ENCODE measurements at regions not wholly inside any gene's neighbourhood (a gene's known extent, or its start where the extent isn't known, plus 50 kb on each side); places are given as distances from the start of the nearest gene placed in this dataset.
"Not testable (repeated sequence)": the region's sequence is repeated elsewhere in the genome, so short reads cannot be mapped to it uniquely, and the experiment has no call there.

DNA sequence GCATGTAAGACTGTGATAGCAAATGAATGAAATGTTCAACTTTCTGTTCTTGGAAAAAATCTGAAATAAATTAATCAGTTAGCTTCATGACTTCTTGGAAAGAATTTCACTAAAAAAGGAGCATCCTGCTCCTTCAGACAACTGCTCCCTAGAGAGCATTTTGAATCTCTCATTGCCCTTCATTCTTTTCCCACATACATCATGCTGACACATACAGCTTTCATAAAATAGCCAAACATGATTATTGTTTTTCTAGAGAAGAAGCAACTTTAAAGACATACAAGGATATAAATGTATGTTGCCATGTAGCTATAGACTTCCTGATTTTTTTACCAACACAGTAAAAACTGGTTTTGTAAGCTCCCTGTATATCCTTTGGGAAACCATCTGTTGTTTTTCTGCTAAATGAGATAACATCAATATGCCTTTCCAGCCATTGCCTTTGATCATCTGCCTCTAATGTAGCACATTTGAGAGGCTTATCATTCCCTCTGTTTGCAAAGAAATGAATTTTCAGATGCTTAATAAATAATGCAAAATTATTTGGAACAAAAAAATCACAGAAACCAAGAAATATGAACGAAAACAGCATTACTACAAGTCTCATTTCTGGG, 248.2 kb upstream of the GPR149 start:
- DNase-seq (ENCODE audit: low read depth in 2 of 2): no peak

DNA sequence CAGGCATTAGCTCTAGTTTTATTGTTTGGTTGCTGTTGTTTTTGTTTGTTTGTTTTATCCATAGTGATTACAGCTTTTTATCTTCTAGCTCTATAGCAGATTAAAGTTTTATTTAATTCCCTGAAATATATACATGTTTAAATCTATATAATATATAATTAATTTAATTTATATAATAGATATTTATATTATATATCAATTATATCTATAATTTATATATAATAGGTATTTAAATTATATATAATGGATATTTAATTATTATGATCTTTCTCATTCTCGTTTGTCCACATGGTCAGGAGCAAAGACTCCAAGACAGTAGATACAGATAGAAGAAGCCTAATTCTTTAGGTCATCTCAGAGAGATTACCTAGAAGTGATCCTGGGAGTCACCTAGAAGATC, 238.8 kb upstream of the GPR149 start:
- DNase-seq (ENCODE audit: low read depth in 2 of 2): no peak

- DNase-seq (ENCODE audit: low read depth in 2 of 2): no peak
Observed at GRCh38 chr3:154668187-154668586, 238.2 kb upstream of the GPR149 start.

DNA sequence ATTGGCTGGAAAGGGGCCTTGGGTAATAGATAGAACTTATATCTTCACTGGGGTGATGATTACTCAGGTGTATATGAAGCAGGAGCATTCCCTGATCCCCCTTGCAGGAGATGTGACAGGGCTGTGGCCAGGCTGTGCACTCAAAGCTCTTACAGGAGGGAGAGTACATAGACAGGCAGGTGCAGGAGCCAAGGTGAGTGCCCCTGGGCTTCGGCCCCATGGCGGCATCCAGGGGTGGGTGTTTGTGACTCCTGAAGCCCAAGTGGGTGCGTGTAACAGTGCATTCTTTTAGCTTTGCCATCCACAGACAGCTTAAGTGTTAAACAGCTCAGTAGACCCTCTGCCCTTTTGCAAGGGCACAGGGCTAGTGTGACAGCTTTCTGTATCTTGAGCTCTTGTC, 236.6 kb upstream of the GPR149 start:
- no peak for DNase-seq (ENCODE audit: low read depth in 2 of 2)

DNA sequence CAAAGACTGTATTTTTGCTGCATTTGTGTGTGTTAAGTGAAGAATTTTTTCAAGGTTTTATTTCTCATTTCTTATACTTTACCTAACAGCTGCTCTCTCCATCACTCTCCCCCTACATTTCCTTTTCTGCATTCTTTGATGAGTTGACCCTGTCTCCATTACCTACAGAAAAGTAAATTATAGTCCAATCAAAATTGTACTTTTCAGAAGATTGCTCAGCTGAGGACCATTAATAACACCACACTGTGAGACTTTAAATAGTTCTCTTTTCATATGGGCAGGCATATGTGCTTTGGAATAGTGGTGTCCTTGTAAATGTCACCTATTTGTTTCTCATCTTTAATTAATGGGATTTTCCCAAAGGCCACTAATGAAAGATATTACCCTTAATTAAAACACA, 234.7 kb upstream of the GPR149 start:
- DNase-seq (ENCODE audit: low read depth in 2 of 2): no peak

GRCh38 chr3:154662851-154663250, 232.9 kb upstream of the GPR149 start:
- DNase-seq (ENCODE audit: low read depth in 2 of 2): no peak

DNA sequence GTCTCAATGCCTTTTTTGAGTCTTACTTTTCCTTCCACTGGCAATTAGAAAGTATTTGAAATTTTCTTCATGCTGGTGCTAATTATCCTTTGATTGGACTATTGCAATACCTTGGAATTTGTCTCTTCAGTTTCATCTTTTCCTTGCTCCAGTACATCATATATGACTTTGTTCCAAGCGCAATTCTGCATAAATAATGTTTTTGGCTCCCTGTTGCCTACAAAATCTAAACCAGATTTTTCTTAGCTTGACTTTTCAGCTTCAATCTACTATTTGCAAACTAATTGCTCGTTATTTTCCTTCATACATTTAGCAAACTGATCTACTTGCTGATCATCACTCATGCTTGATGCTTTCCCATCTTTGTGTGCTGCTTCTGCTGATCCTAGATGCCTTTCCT, 230.8 kb upstream of the GPR149 start:
- DNase-seq (ENCODE audit: low read depth in 2 of 2): no peak

DNA sequence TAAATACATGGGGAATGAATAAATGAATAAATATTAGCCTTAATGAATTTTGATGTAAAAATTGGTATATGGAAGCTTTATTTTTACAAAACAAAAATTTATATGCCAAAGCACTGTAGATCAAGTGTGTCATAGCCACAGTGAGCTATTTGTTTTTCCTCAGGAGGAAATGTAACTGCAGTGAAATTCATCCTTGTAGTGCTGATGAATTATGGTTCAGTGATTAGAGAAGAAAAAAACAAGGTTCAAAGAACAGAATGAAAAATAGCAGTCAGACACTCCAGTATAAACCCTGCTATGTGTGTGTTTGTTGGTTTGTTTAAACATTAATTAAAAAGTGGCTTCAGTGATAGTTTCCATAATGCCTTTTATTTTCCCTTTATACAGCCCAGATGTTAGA, 228.0 kb upstream of the GPR149 start:
- no peak for DNase-seq (ENCODE audit: low read depth in 2 of 2)

- DNase-seq (ENCODE audit: low read depth in 2 of 2): no peak
Observed at GRCh38 chr3:154657218-154657617, 227.2 kb upstream of the GPR149 start.

DNA sequence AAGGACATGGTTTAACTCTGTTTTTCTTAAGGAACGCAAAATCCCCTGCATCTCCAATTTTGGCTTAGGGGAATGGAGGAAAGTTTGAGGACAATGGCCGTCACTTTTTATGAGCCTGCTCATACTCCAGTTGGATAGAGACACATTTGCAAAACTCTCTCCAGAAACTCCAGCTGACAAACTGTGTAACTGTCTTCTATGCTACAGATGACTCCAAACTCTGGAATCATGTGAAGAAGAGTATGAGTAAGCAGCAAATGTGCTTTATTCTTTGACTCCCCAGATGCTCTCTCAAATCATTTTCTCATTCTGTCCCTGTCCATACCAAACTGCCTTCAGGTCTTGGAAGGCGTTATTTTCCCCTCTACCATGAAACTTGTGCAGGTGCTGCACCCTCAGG, 226.5 kb upstream of the GPR149 start:
- DNase-seq (ENCODE audit: low read depth in 2 of 2): no peak

DNA sequence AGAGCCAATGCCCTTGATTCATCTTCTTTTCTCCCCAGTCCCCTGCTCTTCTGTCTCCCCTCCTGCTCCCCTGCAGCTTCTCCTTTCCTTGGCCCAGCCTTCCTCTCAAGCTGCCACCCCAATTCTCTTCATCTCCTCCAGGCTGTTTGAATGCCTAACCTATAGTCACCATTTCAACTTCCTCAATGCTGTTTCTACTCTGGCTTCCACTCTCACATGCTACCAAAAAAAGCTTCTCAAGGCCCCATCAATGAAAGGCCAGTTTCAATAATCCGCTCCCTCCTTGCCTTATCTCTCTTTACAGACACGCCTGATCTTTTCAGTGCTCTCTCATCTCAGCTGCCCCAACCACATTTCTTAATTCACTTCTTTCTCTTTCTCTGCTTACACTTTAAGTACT, 212.2 kb upstream of the GPR149 start:
- no peak for DNase-seq (ENCODE audit: low read depth in 2 of 2)

- no peak for DNase-seq (ENCODE audit: low read depth in 2 of 2)
Observed at GRCh38 chr3:154625756-154626155, 195.8 kb upstream of the GPR149 start.

DNA sequence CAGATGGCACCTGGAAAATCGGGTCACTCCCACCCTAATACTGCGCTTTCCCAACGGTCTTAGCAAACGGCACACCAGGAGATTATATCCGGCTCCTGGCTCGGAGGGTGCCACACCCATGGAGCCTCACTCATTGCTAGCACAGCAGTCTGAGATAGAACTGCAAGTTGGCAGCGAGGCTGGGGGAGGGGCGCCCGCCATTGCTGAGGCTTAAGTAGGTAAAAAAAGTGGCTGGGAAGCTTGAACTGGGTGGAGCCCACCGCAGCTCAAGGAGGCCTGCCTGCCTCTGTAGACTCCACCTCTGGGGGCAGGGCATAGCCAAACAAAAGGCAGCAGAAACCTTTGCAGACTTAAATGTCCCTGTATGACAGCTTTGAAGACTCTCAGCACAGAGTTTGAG, 189.6 kb upstream of the GPR149 start:
- DNase-seq (ENCODE audit: low read depth in 2 of 2): not testable (repeated sequence)

GRCh38 chr3:154616298-154616697, 186.3 kb upstream of the GPR149 start:
- no peak for DNase-seq (ENCODE audit: low read depth in 2 of 2)

GRCh38 chr3:154615471-154615870, 185.5 kb upstream of the GPR149 start:
- DNase-seq (ENCODE audit: low read depth in 2 of 2): no peak

DNA sequence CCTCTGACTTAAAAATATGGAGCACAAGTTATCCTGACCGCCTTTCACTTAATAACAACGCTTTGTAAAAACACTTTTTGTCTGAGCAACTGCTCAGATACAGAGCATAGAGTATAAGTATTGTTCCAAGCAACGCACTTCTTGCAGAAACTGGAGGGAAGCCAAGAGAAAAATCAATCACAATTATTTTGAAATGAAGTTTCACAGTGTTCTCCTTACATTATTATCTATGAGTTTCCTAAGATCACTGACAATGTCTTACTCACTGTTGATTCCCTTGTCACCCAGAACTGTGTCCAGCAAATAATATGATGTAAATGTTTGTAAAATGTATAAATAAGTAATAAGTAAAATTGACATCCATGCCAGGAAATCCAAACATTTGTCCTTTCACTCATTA, 184.6 kb upstream of the GPR149 start:
- DNase-seq (ENCODE audit: low read depth in 2 of 2): no peak

DNA sequence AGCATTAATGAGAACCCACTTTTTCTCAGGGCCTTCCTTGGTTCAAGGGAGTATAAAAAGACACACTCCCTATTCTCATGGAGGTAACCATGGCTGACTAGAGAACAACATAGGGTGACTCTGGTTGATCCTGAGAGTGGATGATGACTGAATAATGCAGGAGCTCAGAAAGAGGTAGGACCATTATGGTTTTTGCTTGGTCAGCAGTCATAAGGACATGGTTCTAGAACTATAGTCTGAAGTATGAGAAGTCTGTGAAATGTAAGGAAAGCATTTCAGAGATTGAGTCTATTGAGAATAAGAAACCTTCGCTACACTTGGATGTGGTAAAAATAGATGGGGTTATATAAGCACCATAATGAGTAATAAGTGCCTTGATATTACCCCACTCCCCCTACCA, 184.1 kb upstream of the GPR149 start:
- DNase-seq (ENCODE audit: low read depth in 2 of 2): no peak

DNA sequence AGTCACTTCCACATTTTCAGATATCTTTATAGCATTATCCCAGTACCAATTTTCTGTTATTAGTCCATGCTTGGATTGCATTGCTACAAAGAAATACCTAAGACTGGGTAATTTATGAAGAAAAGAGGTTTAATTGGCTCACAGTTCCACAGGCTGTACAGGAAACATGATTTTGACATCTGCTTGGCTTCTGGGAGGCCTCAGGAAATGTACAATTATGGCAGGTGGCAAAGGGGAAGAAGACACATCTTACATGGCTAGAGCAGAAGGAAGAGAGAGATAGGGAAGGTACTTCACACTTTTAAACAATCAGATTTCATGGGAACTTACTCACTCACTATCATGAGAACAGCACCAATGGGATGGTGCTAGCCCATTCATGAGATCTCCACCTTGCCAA, 172.3 kb upstream of the GPR149 start:
- no peak for DNase-seq (ENCODE audit: low read depth in 2 of 2)

GRCh38 chr3:154598166-154598565, 168.2 kb upstream of the GPR149 start:
- DNase-seq (ENCODE audit: low read depth in 2 of 2): no peak

- DNase-seq (ENCODE audit: low read depth in 2 of 2): no peak
Observed at GRCh38 chr3:154590675-154591384, 160.8 kb upstream of the GPR149 start.

GRCh38 chr3:154588831-154589230, 158.8 kb upstream of the GPR149 start:
- no peak for DNase-seq (ENCODE audit: low read depth in 2 of 2)

- DNase-seq (ENCODE audit: low read depth in 2 of 2): no peak
Observed at GRCh38 chr3:154584974-154585373, 155.0 kb upstream of the GPR149 start.

DNA sequence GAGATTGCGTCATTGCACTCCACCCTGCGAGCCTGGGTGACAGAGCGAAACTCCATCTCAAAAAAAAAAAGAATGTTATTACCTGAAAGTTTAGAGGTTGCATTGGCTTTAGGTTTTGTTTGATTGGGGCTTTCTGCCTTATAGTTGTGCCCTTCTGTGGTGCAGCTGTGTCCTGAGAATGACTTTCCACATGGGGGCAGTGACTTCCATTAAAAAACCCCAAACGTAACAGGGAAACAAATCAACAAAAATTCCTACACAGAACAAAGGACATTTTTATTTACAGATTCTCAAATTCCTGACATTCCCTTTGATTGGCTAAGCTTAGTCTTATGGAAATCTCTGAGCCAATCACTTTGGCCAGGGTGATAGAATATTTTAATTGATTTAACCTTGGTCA, 154.1 kb upstream of the GPR149 start:
- DNase-seq (ENCODE audit: low read depth in 2 of 2): no peak

GRCh38 chr3:154583086-154583634, 153.2 kb upstream of the GPR149 start:
- no peak for DNase-seq (ENCODE audit: low read depth in 2 of 2)

All from fibroblast of skin of left quadriceps (primary cell).